Caki2 (cell line): ENCODE measurements at regions not wholly inside any gene's neighbourhood (a gene's known extent, or its start where the extent isn't known, plus 50 kb on each side); places are given as distances from the start of the nearest gene placed in this dataset.

Experiments used
- DNase-seq: peaks from one replicate; pipeline ENCODE4 v3.0.0-alpha.2; 2015; ENCODE audit warnings: low read depth
- in situ Hi-C: cut with HindIII; loops from 2 replicates; pipeline ENCODE4 v1.10.0; 2016; ENCODE audit warnings: low sequenced_read_pairs, low pct_unique_long_range_greater_than_20kb, mixed read lengths

DNA sequence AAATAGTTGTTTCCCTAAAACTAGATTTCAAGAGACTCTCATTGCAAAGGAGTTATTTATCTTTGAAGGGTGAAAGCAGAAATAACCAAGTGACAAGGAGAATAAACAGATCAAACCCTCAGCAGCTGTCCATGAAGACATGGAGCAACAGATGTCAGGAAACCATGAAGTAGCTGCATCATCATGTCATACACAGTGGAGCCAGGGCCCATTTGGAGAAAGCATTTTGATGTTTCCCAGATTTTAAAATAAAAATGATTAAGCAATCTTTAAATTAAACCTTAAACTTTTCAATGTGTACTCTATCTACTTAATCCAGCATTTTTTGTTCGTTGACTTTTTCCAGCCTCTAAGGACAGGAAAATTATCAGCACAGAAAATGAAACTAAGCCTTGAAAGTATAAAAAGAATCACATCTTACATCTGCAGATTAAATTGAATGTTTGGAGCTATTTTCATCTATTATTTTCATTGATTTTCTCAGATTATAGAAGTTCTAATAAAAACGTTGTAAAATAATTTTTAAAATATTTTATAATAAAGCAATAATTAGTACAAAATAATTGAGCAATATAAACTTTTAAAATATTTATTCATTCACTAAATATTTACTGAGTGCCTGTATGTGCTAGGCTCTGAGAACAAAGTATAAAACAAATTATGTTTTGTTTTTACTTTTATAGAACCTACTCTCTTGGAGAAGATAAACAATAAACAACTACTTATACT is 860.1 kb downstream of the BCL11A start:
- no peak for DNase-seq
- in situ Hi-C loops = no loop called here

DNA sequence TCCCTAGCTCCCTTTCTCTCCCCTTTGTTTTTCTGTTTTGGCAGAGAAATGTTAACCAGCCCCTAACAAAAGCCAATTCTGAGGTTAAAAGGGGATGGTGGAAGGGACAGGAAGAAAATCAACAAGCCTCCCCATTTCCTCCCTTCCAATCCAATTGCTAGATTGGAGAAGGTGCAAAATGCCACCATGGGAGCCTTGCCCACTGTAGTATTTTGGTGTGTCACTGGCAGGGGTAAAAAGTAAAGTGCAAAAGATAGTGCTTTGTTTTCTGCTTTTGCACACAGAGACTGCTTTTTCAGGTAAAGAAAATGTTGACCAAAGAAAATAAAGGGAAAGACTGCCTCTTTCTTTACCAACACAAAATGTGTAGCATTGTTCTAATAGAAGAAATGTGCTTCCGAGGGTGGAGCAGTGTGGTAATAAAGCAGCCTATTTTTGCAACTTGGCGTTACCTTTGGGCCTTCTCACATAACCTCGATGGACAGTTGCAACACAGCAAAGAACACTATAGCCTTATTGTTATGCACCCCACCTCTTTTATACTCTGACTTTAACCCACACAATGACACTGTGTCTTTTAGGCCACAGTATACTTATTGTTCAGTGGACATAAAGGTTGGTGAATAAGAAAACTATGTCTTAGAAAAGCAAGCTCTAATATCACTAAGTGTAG is 861.8 kb downstream of the BCL11A start:
- in situ Hi-C loops = no loop called here
- no peak for DNase-seq

DNA sequence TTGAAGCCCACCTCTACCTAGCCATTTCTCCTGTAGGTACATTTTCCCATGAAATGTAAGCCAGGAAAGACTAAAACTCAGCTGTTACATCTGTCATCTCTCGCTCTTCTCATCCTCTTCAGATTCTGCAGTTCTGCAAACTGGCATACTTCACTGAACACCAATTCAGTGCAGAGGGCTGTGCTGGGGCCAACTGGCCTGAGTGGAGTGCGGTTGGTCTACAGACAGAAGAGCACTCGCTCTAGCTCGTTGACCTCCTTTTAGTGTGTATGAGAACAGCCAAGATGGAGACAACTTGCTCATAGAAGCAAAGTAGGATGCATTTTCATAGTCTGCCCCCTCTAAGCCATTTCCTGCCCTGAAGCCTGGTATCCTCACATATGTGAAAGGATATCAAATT is 862.6 kb downstream of the BCL11A start:
- in situ Hi-C loops = no loop called here
- no peak for DNase-seq

DNA sequence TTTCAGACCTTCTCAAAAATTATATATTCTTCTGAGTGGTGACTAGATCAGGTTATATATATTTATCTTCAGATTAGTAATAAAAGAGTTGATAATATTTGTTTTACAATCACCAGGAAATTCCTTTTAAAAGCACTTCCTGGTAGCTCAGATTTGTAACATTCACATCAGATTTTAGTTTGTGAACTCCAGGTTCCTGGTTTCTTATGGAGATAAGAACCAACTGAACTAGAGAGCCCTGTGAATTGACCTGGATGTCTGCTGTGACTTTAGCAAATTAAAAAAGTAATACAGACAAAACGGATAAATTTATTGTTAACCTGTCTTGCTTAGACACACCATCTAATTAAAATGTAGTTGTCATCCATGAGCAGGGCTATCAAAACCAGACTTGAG is 868.7 kb downstream of the BCL11A start:
- in situ Hi-C loops = no loop called here
- no peak for DNase-seq

DNA sequence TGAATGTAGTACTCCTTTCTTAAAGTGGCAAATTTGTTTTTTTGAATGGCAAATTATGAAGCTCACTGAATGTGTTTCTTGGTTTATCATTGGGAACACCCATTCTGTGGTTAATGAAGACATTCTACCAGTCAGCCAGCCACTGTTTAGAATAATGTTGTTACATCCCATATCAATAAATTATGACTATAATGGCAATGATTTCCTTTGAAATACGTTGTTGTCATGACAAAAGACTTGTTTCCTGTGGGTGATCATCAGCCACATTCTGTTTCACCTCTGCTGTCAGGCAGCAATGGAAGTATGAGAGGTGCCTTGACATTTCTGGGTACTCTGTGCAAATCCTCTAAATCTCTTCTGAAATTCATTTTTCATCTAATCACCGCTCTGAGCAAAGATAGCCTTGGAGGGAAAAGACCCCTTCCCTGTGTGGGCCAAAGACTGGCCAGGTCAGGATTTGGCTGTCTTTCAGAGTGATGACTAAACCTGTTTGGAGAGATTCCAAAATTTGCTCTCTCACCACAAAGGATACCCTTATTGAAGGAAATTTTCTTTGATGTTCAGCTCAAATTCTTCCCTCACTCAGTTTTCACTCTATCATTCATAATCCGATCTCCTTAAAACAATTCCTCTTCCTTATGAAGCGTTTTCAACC is 869.2 kb downstream of the BCL11A start:
- no peak for DNase-seq

DNA sequence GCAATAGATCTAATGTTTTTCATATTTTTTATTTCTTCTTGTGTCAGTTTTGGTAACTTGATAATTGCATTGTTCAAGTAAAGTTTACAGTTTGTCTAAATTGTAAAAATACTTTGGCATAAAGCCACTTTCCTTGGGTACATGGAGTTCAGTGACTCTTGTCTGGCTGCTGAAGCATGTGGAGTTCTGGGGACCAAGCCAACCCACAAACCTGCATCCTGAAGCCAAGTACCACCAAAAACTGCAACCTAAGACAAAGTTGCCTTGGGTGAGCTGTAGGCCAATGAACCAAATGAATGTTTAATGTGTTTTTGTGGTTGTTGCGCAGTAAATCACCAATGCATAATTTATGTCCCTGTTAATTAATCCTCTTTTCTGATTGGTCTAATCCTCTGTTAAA is 872.6 kb downstream of the BCL11A start:
- no peak for DNase-seq
- in situ Hi-C loops = no loop called here

More for the DNA sequence above, 869.2 kb downstream of the BCL11A start:
- in situ Hi-C loops = no loop called here

DNA sequence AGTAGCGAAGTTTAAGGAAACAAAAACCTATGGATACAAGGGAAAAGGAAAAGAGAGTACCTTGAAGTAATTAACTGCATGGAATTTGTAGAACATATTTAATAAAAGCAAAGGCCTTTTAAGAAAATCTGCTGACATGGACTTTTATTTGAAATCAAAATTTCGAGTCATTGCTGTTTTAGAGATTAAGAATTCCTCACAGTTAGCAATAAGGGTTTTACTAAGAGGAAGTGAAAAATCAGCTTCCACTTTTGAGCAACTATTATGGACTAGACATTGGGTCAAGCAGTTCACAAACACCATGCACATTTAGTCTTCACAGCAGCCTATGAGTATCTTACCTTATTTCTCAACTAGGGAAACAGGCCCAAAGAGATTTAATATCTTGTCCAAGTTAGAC is 876.3 kb downstream of the BCL11A start:
- in situ Hi-C loops = no loop called here
- no peak for DNase-seq

DNA sequence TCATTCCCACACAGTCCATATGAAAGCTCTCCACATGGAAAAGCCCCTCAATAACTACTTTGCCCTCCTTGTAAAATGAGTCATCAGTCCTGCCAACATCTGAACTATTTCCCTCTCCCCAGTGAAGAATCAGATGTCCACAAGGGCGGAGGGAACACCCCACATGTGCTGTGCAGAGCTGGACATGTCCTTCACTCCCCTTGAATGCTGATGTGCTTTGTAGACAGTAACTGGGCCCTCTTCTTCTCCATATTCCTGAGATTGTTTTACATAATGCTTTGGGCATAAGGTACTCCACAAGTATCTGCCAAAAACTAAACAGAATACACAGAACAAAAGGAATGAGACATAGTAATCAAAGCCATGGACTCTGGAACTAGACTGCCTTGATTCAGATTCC is 879.4 kb downstream of the BCL11A start:
- DNase-seq = no peak
- in situ Hi-C loops = no loop called here

DNA sequence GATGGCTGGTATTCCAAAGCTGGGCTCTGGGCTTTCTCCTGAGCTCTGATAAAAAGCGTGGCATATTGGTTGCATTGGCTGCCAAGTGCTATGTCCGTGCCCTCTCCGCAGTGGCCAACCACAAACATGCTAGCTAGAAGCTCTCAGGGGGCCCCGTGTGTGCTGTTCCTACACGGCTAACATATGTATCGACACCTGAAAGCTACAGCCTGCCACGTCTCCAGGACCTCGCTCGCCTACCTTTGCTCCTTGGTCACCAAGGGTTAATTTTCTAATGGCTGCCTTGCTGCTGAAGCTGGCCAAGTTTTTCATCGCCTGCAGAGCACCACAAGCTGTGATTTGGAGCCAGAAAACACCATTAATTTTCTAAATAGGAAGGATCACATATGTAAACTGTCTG is 888.4 kb downstream of the BCL11A start:
- DNase-seq = no peak
- in situ Hi-C loops = no loop called here

DNA sequence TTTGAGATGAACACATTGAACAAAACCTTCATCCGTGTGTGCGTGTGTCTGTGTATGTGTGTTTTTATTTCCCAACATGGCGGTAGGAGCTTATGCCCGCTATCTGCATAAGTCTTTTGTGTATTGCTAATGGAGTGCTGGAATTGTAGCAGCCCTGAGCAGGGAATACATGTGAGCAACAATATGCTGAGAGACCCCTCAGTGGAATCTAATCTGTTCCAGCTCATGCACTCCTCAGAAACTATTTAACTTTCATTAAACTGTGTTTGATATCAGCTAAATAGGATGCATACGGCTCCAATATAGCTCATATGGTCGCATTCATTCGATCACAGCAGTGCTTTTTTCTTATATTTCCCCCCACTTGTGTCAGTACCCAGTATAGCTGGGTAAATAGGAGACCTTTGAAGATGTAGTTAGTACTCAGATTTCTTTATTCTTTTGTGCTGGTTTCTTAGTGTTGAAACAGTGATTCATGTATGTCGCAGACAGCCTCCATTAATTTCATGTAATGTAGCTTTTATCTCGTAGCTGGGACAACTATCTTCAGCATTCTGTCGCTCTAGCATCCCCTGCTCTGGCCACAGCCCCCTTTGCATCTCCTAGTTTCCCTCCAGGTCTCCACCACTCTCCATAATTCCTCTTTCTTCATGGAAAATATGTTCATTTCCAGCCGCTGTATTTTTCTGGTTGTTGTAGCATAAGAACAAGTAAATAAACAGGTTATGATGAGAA is 891.2 kb downstream of the BCL11A start:
- in situ Hi-C loops = no loop called here
- DNase-seq = no peak

DNA sequence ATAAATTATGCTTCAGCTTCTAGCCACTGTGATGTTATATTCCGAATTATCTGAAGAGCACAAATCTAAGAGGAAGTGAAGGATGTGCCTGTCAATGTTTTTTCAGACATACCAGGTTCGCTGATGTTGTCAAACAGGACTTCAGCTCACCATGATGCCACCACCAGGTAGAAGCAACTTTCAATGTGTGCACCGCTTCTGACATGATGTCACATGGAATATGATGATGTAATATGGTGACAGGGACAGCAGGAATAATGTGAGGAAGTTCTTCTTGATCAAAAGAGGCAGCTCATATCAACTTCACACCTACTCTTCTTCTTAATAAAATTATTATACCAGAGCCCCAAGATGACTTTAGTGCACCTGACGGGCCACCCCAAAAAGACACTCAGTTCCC is 893.2 kb downstream of the BCL11A start:
- no peak for DNase-seq
- in situ Hi-C loops = no loop called here

DNA sequence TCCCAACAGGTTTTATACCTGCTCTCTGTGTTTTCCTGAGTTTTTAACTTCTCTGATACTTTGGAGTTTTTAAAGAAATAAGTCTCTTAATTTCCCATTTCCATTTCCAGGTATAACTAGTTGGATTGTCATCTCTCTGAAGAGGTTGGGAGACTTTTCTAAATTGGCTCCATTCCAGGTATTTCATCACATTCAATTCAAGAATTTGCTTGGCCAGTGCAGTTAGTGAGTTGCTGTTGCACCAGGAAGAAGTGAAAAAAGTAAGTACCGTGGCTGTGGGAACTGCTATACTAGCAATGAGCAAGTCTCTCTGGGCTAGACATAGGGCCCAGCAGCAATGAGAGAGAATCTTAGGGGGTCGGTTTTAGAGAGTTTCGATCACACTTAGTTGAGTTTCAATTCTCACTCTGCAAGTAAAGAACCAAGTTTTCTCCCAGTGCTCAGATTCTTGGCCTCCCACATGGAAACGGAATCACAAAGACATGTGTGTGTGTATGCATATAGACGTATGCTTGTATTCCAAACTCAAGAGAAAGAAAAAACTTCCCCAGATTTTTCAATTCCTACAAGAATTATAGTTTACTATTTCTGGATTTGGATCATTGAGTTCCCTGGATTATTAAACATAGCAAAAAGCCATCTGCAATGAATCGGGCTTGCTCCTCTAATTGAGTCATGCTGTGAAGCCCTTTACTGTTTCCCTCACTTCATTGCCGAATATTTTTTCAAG is 894.4 kb downstream of the BCL11A start:
- DNase-seq = no peak
- in situ Hi-C loops = no loop called here

DNA sequence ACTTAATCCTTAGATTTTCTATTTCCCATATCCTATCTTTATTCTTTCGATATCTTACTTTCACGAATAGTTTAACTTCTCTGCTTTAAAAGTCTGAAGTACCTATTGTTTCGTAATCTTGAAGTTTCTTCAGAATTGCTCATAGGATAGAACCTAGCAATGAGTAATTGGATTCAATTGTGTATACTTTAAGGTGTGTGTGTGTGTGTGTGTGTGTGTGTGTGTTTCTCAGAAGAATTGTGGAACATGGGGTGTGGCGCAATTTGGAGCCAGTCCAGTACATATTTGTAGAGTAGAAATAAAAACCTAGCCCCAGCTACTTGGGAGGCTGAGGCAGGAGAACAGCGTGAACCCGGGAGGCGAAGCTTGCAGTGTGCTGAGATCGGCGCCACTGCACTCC is 897.6 kb downstream of the BCL11A start:
- in situ Hi-C loops = no loop called here

DNA sequence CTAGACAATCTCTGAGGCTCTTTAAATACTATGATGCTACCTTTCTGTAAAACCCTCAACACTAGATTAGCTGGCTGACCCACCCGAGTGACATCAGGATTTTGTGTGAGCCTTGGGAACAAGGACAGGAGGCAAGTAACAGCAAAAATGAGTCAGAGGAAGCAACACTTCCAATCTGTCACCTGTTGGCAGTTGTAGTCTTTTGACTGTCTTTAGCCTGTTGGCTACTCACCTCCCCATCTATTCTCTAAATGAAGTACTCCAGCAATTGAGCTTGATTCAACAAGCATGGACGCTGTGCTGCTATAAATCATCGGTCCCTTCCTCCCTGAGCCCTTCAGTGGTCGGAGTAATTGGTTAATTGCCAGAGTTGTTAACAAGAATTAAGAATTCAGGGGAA is 898.7 kb downstream of the BCL11A start:
- no peak for DNase-seq
- in situ Hi-C loops = no loop called here

More for the DNA sequence above, 897.6 kb downstream of the BCL11A start:
- DNase-seq = no peak

DNA sequence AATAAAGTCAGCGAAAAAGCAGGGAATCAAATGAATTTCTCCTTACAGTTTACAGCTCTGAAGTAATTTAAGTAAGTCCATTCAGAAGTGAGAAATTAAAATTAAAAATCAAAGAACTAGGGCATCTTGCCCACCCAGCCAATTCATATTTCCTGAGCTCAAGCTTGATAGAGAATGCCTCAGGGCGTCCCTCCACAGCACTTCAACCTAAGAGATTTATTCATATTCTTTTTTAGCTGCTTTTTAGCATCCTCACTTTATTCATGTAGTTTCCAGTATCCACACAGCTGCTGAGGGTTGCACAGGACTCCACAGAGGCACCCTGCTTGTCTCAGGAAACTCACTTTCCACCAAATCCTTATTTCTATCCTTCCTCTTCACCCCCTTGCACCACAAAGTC is 900.3 kb downstream of the BCL11A start:
- DNase-seq = no peak
- in situ Hi-C loops = no loop called here

DNA sequence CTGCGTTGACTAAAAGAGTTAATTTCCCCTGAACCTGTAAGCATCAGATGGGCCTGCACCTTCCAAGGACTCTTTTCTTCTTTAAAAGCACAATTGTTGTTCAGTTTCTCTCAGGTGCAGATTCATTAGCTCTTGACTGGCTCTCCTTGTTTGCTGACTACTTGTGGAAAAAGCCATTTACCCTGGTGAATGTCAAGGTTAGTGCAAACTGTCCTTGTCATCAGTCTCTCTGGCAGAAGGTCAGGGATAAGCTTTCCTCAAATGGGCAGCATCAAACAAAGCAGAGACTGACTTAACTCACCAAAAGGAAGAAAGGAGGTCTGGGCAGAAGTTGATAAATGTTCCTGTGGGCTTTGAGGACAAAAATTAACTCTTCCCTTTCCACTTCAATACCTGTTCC is 922.7 kb downstream of the BCL11A start:
- no peak for DNase-seq
- in situ Hi-C loops = no loop called here

DNA sequence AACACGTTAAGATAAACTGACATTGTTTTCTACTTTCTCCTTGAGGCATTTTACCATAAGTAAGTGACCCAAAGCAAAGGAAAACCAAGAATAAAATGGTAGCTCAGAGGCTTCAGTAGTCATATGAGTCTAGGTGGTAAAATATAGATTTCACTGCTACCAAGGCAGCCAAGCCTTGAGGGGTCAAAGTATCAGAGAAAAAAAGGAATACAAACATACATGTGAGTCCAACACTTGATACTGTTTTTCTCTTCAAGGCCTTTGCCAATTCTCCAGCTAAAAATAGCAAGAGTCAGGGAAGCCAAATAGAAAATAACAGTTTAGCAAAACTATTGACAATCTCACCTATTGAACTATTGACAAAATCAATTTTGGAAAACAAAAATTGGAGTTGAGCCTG is 925.9 kb downstream of the BCL11A start:
- no peak for DNase-seq
- in situ Hi-C loops = no loop called here

DNA sequence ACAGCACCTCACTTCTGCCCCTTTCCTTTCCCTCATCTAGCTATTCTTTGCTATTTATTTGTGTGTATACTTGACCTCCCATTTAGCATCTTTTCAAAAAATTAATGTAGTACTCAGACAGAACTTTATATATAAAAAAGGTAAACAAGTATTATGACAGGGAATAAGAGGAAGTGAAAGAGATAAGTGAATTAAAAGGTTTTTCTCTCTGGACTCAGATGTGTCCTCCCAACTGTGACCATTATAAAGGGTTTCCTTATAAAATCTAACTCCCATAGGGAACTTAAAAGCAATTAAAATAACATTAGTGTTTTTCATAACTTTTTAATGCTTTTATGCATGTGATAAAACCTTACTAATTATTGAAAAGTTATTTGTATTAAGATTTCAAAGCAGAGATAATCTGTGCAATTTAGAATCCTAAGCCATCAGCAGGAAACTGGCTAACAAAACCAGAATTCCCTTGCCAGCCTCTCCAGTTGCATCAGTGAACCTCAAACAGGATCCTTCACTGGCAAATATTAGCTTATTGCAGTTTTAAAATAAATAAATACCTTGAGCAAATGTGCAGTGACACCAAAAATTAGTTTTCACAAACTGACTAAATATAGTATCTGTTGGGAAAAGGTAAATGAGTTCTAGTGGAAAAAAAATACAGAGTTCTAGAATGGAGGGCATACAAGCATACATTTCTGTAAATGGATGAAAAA is 930.7 kb downstream of the BCL11A start:
- in situ Hi-C loops = no loop called here
- DNase-seq = no peak
